Activated CD4-positive, alpha-beta T cell treated with anti-CD3 and anti-CD28 coated beads for 4 hours (primary cell): ENCODE measurements at regions not wholly inside any gene's neighbourhood (a gene's known extent, or its start where the extent isn't known, plus 50 kb on each side); places are given as distances from the start of the nearest gene placed in this dataset.
"Not testable (repeated sequence)": the region's sequence is repeated elsewhere in the genome, so short reads cannot be mapped to it uniquely, and the experiment has no call there.

Experiments used
- DNase-seq, 2 donors: peaks; one replicate each; pipeline ENCODE4 v3.0.0-alpha.2; 2020

DNA sequence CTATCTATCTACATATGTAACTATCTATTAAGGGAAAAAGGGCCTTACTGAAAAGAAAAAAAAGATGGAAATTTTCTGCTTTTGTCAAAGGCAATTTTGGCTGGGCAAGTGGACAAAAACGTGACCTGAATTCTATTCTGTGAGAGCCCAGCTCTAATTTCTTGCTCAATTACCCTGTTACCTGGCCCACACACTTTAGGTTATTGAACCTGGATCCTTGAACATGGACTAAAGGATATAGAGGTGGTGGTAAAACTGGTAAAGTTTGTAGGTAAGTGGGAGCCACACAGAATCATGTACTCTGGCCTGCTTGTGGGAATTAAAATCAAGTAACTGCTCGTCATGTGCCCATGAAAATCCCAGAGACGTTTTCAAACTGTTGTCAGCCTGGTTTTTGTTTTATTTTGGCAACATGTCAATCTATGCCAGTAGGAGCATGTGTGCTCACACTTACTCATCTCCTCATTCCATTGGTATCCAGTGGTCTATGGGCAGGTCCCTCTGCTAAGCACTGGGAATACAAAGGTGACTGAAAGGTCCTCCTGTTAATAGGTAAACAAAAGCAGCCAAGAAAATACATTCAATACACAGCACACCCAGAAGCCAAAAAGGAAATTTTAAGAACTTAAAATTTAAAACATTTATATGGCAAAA, 113.7 kb upstream of the WARS2 start:
- no peak for DNase-seq

GRCh38 chr1:119256089-119256488, 112.5 kb upstream of the HAO2 start:
- not testable (repeated sequence) for DNase-seq

DNA sequence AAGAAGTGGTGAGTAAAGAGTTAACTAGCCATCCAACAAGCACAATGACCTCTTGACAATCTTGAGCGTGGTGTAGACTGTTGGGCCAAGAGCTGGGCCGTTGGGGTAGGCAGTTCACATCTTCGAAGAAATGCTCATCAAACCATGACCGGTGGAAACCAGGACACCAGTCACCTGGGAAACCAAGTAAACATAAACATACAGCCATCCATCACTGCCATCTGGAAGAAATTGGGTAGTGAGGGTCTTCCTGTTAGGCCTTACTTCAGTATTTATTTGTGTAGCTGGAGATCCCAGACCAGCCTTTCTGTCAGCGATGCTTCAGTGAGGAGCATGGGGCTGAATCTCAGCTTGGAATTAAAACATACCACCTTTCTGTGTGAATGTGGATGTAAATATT, 108.1 kb upstream of the HAO2 start:
- no peak for DNase-seq

GRCh38 chr1:119266386-119266785, 102.2 kb upstream of the HAO2 start:
- no peak for DNase-seq

DNA sequence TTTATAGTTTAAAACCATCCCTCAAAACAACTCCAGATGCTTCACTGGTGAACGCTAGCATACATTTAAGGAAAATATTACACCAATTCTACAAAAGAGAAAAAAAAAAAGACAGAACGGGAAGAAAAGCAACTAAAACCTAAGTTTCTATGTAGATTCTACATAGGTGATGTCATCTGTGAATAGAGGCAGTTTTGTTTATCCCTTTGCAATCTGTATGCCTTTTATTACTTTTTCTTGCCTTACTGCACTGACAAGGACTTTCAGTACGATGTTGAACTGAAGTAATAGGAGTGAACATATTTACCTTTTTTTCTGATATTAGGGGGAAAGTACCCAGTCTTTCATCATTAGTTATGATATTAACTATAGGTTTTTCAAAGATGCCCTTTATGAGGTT, 101.7 kb upstream of the HAO2 start:
- no peak for DNase-seq

- DNase-seq: not testable (repeated sequence)
These were observed 101.3 kb upstream of the HAO2 start for GRCh38 chr1:119267288-119267687.

- DNase-seq: no peak
These were observed 99.7 kb upstream of the HAO2 start for GRCh38 chr1:119268879-119269278.

DNA sequence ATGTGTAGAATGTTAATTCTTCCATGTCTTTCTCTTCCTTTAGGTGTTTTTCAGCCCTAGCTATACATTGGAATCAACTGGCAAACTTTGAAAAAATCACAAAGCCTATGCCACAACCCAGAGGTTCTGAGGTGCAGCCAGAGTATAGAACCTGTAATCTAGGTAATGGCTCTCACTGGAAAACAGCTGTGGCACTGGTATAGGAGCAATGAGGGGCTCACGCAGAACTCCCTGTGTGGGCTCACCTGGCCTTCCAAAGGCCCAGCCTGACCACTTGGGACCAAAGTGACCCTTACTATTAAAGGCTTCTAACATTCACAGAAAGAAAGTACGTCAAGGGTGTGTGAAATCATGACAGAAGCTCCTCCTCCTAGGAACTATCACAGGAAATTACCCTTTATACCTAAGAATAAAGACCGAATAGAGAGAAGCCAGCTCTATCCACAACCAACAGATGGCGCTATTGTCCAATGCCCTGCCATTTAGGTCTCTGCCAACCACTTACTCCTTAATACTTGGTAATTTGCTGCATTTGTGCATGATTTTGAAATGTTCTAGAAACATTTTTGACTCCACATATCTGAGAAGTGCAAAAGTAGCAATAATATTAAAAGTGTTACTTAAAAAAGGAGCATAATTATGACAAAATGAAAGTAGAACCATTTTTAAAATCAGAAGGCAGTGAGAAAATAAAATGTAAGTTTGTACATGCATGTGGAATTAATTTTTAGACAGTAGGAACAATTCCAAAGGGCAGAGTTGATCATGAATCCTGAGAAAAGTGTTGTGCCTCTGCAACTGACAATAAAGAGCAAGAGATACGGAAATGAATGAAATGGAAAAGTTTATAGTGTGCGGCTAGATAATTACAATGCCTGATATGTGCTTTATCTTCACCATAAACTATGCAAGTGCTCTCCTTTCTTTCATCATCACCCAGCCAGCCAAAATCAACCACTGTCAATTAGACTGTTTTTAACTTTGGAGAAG, 93.1 kb upstream of the HAO2 start:
- peak; percentile 13 to 34 for DNase-seq

DNA sequence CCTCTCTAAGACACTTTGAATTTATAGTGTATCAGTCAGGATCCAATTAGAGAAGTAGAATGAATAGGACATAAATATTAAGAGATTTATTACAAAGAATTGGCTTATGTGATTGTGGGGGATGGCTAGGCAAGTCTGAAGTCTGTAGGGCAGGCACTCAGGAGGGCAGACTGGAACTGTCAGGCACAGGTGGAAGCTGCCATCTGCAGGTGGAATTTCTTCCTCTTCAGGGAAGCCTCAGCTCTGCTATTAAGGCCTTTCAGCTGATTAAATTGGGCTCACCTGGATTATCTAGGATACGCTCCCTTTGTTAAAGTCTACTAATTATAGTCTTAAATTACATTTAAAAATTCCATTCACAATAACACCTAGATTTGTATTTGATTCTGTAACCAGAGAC, 92.0 kb upstream of the HAO2 start:
- DNase-seq: no peak

DNA sequence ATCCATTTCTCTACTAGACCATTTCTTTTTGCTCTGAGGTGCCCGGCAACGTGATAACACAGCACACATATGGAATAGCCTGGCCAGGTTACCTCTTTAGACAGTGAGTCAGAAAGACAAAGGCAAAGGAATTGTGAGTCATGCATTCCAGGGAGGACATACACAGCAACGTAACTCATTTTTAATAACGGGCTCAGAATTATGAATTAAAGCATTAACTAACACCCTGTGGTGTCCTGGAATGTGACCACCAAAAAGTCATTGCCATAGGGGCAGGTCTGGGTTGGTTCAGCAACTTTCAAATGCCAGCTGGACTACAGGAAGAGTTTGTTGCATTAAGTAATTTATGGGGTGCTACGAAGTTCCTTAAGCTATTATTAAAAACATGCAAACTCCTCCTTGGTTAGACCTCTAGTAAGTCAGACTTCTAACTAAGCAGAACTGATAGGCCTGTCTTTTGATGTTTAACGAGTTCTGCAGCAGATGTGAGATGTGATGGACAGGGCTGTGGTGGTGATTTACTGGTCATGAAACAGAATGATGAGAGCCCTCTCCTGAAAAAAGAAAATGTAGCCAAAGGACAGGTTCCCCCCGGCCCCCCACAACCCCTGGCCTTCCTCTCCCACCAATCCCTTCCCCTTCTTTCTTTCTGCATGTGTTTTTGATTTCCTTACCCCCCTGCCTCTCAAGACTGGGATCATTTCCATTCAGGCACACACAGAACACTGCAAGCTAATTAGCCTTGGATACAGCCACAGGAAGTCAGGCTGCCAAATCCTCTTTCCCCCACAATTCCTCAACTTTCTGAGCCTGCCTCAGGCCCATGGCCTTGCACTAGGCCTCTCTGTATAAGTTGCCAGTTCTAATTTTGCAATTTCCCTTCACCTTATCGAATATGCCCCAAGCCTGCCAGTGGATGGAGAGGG, 88.9 kb upstream of the HAO2 start:
- DNase-seq: no peak

- DNase-seq: no peak
These were observed 83.1 kb upstream of the HAO2 start for GRCh38 chr1:119285482-119285881.

DNA sequence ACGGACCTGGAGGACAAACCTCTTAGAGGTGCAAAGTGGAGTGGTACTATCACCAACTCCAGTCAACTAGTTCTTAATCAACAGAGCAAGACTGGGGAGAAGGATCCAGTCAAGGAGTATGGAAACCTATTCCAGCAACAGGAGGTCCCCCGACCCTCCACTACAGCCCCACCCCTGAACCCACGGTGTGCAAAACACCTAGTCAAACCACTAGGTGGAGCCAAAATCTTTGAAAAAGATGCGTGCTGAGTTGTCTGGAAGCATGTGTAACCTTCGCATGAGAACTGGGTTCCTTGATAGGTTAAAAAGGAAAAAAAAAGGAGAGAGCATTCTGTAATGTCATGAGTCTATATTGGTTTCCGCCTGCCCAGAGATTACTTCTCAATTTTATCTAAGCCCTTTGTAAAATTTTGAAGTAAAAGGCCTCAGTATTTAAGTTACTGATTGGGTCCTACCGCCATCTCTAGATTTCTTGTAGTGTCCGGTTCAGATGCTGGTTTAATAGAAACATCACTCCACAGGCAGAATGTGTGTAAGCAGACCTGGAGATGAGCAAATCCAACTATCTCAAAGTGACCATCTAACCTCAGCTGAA, 81.9 kb upstream of the HAO2 start:
- peak in 1 of 2 donors; percentile 5 for DNase-seq

DNA sequence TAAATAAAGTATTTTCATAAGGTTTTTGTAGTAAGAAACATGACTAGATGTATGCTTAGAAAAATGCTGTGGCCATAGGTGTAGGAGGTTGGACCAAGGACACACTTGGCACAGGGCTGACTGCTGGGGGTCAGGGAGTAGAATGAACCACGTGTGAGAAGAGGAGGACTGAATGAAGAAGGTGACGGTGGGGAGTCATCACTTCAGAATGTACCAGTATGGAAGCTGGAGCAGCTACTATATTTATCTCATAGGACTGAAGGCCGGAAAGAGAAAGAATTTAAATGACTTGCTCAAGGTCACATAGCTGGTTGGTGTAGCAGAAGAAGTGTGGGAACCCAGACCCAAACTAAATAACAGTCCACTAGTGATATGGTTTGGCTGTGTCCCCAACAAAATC, 79.8 kb upstream of the HAO2 start:
- DNase-seq: no peak

- no peak for DNase-seq
These were observed 78.3 kb upstream of the HAO2 start for GRCh38 chr1:119290297-119290696.

GRCh38 chr1:119291611-119292206, 76.9 kb upstream of the HAO2 start:
- no peak for DNase-seq

DNA sequence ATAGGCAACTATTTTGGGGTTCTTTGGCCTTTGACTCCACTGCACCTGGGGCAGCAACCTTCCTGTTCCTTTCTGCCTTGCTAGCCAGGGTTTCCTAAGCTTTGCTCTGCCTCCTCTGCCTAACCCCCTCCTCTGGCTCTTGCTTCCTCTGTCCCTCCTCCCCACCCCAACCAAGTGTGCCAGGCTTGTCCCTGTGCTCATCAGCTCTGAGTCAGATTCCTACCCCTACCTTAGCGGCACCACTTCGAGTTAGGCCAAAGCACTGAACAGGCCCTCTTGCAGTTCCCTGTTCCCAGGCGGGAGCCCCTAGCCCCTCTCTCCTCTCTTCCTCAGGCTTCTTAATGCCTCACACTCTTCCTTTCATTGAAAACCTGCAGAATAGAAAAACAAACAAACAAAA, 74.8 kb upstream of the HAO2 start:
- no peak for DNase-seq

- DNase-seq: no peak
These were observed 74.4 kb upstream of the HAO2 start for GRCh38 chr1:119294199-119294598.

DNA sequence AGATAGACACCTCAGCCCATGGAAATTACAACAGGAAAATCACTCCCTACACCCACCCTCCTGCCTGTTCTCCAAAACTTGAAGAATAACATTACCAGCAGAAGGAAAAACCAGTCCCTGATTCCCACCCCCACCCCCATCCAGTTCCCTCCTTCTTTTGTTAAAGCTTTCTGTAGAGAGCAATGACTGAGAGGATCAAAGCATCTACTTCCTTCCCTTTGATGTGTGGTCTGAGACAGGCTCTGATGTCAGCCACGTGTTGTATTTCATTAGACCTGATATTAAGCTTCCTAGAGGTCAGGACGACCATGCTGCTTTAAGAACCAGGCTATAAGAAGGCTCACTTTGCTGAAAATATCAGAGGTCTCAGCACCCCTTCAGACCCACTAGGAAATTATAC, 73.9 kb upstream of the HAO2 start:
- no peak for DNase-seq

DNA sequence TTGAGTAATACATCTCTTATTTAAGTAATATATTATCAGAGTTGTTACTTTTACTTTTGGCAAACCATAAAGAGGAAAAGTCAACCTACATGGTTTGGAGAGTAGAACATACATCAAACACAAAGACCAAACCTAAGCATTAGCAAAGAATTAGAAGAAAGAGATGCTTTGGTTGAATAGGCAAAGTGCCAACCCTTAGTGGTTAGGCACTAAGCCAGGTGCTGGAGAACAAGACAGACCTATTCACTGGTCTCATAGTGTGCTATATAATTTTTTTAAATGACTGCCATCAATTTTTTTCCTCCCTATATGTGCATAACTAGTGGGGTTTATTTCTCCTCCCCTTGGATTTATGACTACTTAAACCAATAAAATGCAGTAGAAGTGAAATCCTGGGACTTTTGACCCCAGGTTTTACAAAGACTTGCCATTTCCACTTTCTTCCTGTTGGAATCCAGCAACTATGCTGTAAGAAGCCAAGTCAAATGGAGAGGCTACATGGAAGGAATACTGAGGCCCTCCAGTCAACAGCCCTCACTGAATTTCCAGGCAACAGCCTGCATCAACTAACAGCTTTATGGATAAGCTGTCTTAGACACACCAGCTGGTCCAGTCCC, 69.8 kb upstream of the HAO2 start:
- DNase-seq: no peak

- no peak for DNase-seq
These were observed 66.6 kb upstream of the HAO2 start for GRCh38 chr1:119302011-119302410.

- no peak for DNase-seq
These were observed 60.4 kb upstream of the HAO2 start for GRCh38 chr1:119308130-119308700.
